Endothelial cell of umbilical vein (primary cell): ENCODE measurements at regions not wholly inside any gene's neighbourhood (a gene's known extent, or its start where the extent isn't known, plus 50 kb on each side); places are given as distances from the start of the nearest gene placed in this dataset.

Source experiments
- BruUV-seq: library from RNA; stranded (reverse); fragments of 400-500 nt; replicated peaks from 2 replicates; lab custom pipeline; 2021; lab: Mats Ljungman, UMichigan
- CTCF ChIA-PET: fragments of 300-600, 350-600 bp; sonication (Branson Sonifier 250); formaldehyde crosslinking; loops from one replicate; lab custom pipeline; 2021; ENCODE audit warnings: antibody characterized with exemption, inconsistent platforms; lab: Charles Lee
- POLR2A ChIA-PET: fragments of 300-600, 350-600 bp; sonication (Branson Sonifier 250); formaldehyde crosslinking; loops from one replicate; lab custom pipeline; 2021; ENCODE audit warnings: antibody characterized with exemption, inconsistent platforms; lab: Charles Lee
- DNase-seq: peaks from one replicate; pipeline ENCODE4 v3.0.0-alpha.2; 2011; ENCODE audit warnings: low read depth, low spot score
- FAIRE-seq: peaks from 2 replicates; lab custom pipeline; 2011; peaks lifted over from hg19 to GRCh38; lab: Jason Lieb, UNC
- H2AFZ ChIP-seq: 2 replicates; pipeline ENCODE4 v1.6.0; 2012; ENCODE audit warnings: low read depth, low read length, control low read depth, inconsistent platforms
- H3K27ac ChIP-seq: 2 replicates; pipeline ENCODE4 v1.5.1; 2011; ENCODE audit warnings: low read depth, mild to moderate bottlenecking, control low read depth, low read length, moderate library complexity; ENCODE audit not compliant: insufficient read depth
- H3K27me3 ChIP-seq, 2 experiments: 2 replicates each; pipeline versions ENCODE4 v1.6.0 to v1.6.1; 2011; ENCODE audit warnings: low read length in 2 of 2, mixed read lengths in 1 of 2; ENCODE audit not compliant: control insufficient read depth in 2 of 2, insufficient read depth in 2 of 2
- H3K36me3 ChIP-seq, 2 experiments: 2 replicates in 1 of 2; 3 replicates in 1 of 2; pipeline ENCODE4 v1.5.1; 2011; ENCODE audit warnings: low read length in 2 of 2, mild to moderate bottlenecking in 1 of 2, moderate library complexity in 1 of 2; ENCODE audit not compliant: control insufficient read depth in 2 of 2, insufficient read depth in 2 of 2; ENCODE audit errors: extremely low read depth in 1 of 2
- H3K4me1 ChIP-seq: 3 replicates; pipeline ENCODE4 v1.5.1; 2011; ENCODE audit warnings: mild to moderate bottlenecking, low read length; ENCODE audit not compliant: control insufficient read depth, insufficient read depth; ENCODE audit errors: extremely low read depth
- H3K4me2 ChIP-seq: 2 replicates; pipeline ENCODE4 v1.6.1; 2011; ENCODE audit warnings: low read length, control low read depth, mixed read lengths; ENCODE audit not compliant: insufficient read depth
- H3K4me3 ChIP-seq, 3 experiments: fragments of 200-600 bp in 1 of 3; sonication (generic), shearing (Covaris generic) in 1 of 3; replicated peaks in 1 of 3; 2 replicates each; pipeline ENCODE4 v1.5.1; 2011 to 2016; ENCODE audit warnings: control low read depth in 3 of 3, low read length in 3 of 3, mild to moderate bottlenecking in 2 of 3, inconsistent platforms in 1 of 3, low read depth in 1 of 3, moderate library complexity in 1 of 3; ENCODE audit not compliant: insufficient read depth in 1 of 3
- H3K79me2 ChIP-seq: 2 replicates; pipeline ENCODE4 v1.6.0; 2012; ENCODE audit warnings: low read length, inconsistent platforms; ENCODE audit not compliant: control insufficient read depth, insufficient read depth
- H3K9ac ChIP-seq: replicated peaks from 2 replicates; pipeline ENCODE3; 2011; ENCODE audit warnings: low read length, control low read depth; ENCODE audit not compliant: insufficient read depth; ENCODE audit errors: extremely low read depth
- H3K9me1 ChIP-seq: replicated peaks from 3 replicates; pipeline ENCODE4 v1.6.0; 2011; ENCODE audit warnings: mild to moderate bottlenecking, low read length; ENCODE audit not compliant: control insufficient read depth, insufficient read depth; ENCODE audit errors: extremely low read depth
- H3K9me3 ChIP-seq: replicated peaks from 2 replicates; pipeline ENCODE4 v1.5.1; 2012; ENCODE audit warnings: low read length, inconsistent platforms; ENCODE audit not compliant: control insufficient read depth, insufficient read depth
- H4K20me1 ChIP-seq: replicated peaks from 2 replicates; pipeline ENCODE3; 2011; ENCODE audit warnings: mild to moderate bottlenecking, low read length; ENCODE audit not compliant: control insufficient read depth, insufficient read depth; ENCODE audit errors: extremely low read depth
- EZH2 ChIP-seq: IDR thresholded peaks from 2 replicates; pipeline ENCODE4 v1.6.1; 2012; ENCODE audit warnings: borderline replicate concordance, low read depth, mild to moderate bottlenecking, moderate library complexity, low read length, inconsistent platforms; ENCODE audit not compliant: severe bottlenecking
- GATA2 ChIP-seq: IDR thresholded peaks from 2 replicates; pipeline ENCODE4 v1.7.0; 2011; ENCODE audit warnings: low read depth, mild to moderate bottlenecking, moderate library complexity, mixed read lengths, low read length; ENCODE audit not compliant: insufficient read length, insufficient read depth
- JUN ChIP-seq: IDR thresholded peaks from 2 replicates; pipeline ENCODE4 v1.6.1; 2011; ENCODE audit warnings: borderline replicate concordance, low read depth; ENCODE audit not compliant: insufficient read length, insufficient read depth
- MAX ChIP-seq: IDR thresholded peaks from 2 replicates; pipeline ENCODE4 v1.6.1; 2011; ENCODE audit not compliant: insufficient read depth, insufficient read length
- POLR2A ChIP-seq: IDR thresholded peaks from 2 replicates; pipeline ENCODE4 v1.6.1; 2012; ENCODE audit warnings: low read depth, mild to moderate bottlenecking, control low read depth, low read length
- POLR2AphosphoS5 ChIP-seq: IDR thresholded peaks from 2 replicates; pipeline ENCODE4 v1.6.1; 2012; ENCODE audit warnings: low read depth, mild to moderate bottlenecking, control low read depth, low read length, moderate library complexity; ENCODE audit not compliant: insufficient read depth
- dilution Hi-C: fragments of 300-500 bp; cut with MboI; formaldehyde crosslinking; loops from one replicate; pipeline ENCODE4 v1.15.0; 2019; ENCODE audit warnings: low sequenced_read_pairs; ENCODE audit not compliant: extremely low pct_ligation_motif_present
- intact Hi-C: fragments of 100-400 bp; cut with micrococcal nuclease; formaldehyde crosslinking; loops from one replicate; pipeline ENCODE4 v1.10.0; 2022
- TF ChIP-seq, protein P1 (sequence below), 2 donors: IDR thresholded peaks; 1 replicate in 1 of 2; 2 replicates in 1 of 2; pipeline ENCODE4 v1.5.1; 2011; ENCODE audit warnings: low read length in 2 of 2, mild to moderate bottlenecking in 2 of 2, moderate library complexity in 2 of 2, control low read depth in 1 of 2, inconsistent platforms in 1 of 2, low read depth in 1 of 2; ENCODE audit not compliant: insufficient read depth in 1 of 2; ENCODE audit errors: extremely low read depth in 1 of 2

DNA sequence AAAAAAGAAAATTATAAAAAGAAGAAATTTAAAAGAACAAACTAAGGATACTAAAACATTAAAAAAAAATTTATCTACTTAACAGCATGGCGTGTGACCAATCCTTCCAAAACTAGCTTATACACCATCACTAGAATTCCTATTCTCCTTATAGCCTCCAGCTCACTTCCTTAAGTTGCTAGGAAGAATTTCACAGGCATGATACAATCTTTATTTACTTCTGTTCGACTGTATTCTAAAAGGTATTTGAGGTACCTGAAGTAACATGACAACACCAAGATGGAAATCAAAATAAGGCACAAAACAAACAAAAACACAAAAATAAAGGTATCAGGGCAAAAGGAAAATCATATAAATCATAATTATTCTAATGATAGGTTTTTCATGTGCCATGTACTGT lies 360.7 kb downstream of the FIGN start:
- Histone ChIP-seq H3K4me3 (no peak overlapping the region), H3K4me2 (no peak overlapping the region), H3K9me3 (no peaks in the 10 kb centered on the region), H3K9ac (no peak overlapping the region), H4K20me1 (no peaks in the 10 kb centered on the region), H3K27ac (no peak overlapping the region), H3K9me1 (no peaks in the 10 kb centered on the region), H3K36me3 (no peaks in the 10 kb centered on the region), H2AFZ (no peak overlapping the region), H3K27me3 (no peaks in the 10 kb centered on the region), H3K79me2 (no peaks in the 10 kb centered on the region), H3K4me1 (no peaks in the 10 kb centered on the region)
- TF ChIP-seq MAX, result no peak
- no peak for TF ChIP-seq EZH2
- TF ChIP-seq POLR2AphosphoS5, result no peak
- POLR2A ChIA-PET, result no interaction called here
- FAIRE-seq, result no peak
- dilution Hi-C loops, result no loop called here
- DNase-seq, result no peak
- intact Hi-C loops, result no loop called here
- no TSS peak for BruUV-seq
- CTCF ChIA-PET, result no interaction called here

DNA sequence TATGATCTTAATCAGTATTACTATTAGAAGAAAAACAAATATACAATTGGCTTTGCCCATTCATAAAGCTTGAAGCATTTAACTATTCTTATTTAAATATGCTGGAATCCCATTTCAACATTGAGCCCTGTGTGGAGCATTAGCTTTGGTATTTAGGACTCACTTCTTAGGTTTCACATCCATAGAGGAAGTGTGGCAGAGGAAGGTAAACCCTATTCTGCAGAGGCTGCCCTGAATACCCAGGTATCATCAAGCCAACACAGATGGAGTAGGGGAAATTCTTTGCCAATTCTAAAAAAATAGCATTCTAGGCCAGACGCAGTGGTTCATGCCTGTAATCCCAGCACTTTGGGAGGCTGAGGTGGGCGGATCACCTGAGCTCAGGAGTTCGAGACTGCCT lies 361.5 kb downstream of the FIGN start:
- Histone ChIP-seq H3K27ac (no peak overlapping the region), H3K4me3 (no peak overlapping the region), H3K4me2 (no peak overlapping the region), H3K27me3 (no peaks in the 10 kb centered on the region), H4K20me1 (no peaks in the 10 kb centered on the region), H3K9me1 (no peaks in the 10 kb centered on the region), H3K36me3 (no peaks in the 10 kb centered on the region), H2AFZ (no peak overlapping the region), H3K9me3 (no peaks in the 10 kb centered on the region), H3K4me1 (no peaks in the 10 kb centered on the region), H3K79me2 (no peaks in the 10 kb centered on the region), H3K9ac (no peak overlapping the region)
- ChIA-PET POLR2A (no interaction called here), CTCF (no interaction called here)
- no peak for FAIRE-seq
- TF ChIP-seq GATA2 (no peak), JUN (no peak), POLR2AphosphoS5 (no peak), MAX (no peak), POLR2A (no peak)
- TF ChIP-seq, protein P1, sequence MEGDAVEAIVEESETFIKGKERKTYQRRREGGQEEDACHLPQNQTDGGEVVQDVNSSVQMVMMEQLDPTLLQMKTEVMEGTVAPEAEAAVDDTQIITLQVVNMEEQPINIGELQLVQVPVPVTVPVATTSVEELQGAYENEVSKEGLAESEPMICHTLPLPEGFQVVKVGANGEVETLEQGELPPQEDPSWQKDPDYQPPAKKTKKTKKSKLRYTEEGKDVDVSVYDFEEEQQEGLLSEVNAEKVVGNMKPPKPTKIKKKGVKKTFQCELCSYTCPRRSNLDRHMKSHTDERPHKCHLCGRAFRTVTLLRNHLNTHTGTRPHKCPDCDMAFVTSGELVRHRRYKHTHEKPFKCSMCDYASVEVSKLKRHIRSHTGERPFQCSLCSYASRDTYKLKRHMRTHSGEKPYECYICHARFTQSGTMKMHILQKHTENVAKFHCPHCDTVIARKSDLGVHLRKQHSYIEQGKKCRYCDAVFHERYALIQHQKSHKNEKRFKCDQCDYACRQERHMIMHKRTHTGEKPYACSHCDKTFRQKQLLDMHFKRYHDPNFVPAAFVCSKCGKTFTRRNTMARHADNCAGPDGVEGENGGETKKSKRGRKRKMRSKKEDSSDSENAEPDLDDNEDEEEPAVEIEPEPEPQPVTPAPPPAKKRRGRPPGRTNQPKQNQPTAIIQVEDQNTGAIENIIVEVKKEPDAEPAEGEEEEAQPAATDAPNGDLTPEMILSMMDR (IDR thresholded peaks at IDR 0.05; ENCODE audit: extremely low read depth in 1 of 2, insufficient read depth in 1 of 2, low read depth in 1 of 2, low read length in 2 of 2), result no peak
- no TSS peak for BruUV-seq
- intact Hi-C loops, result no loop called here
- dilution Hi-C loops, result no loop called here
- DNase-seq, result no peak
